B cell (primary cell): ENCODE measurements at regions not wholly inside any gene's neighbourhood (a gene's known extent, or its start where the extent isn't known, plus 50 kb on each side); places are given as distances from the start of the nearest gene placed in this dataset.

Source experiments
- ATAC-seq: fragments of 200-7000 bp; cut with Tn5 transposase; one replicate; pipeline ENCODE4 v1.10.0; 2021; ENCODE audit warnings: low read depth, mild to moderate bottlenecking, moderate number of reproducible peaks, moderate library complexity
- CTCF ChIA-PET: fragments of 350-600 bp; sonication (Branson Sonifier 250); formaldehyde crosslinking; loops from one replicate; lab custom pipeline; 2021; ENCODE audit warnings: antibody characterized with exemption, inconsistent platforms; lab: Charles Lee
- POLR2A ChIA-PET: fragments of 350-600 bp; sonication (Branson Sonifier 250); formaldehyde crosslinking; loops from one replicate; lab custom pipeline; 2021; ENCODE audit warnings: antibody characterized with exemption; lab: Charles Lee
- DNase-seq: peaks from one replicate; pipeline ENCODE4 v3.0.0; 2013
- H2AFZ ChIP-seq: 2 replicates; pipeline ENCODE4 v1.6.1; 2012; ENCODE audit warnings: mild to moderate bottlenecking, low read depth, low read length; ENCODE audit not compliant: insufficient read depth, poor library complexity, severe bottlenecking
- H3K27ac ChIP-seq, 2 donors: 1 replicate in 1 of 2; 2 replicates in 1 of 2; pipeline ENCODE4 v1.5.1; 2012 to 2013; ENCODE audit warnings: low read length in 2 of 2, mild to moderate bottlenecking in 2 of 2, moderate library complexity in 1 of 2
- H3K27me3 ChIP-seq, 4 experiments: fragments of 200-600 bp in 1 of 4; sonication (generic) in 1 of 4; replicated peaks in 1 of 4; 1 replicate in 2 of 4; 2 replicates in 2 of 4; pipeline versions ENCODE4 v1.6.1 to v1.7.0; 2013 to 2016; ENCODE audit warnings: low read length in 3 of 4, mild to moderate bottlenecking in 2 of 4, mixed read lengths in 1 of 4, moderate library complexity in 1 of 4; ENCODE audit not compliant: insufficient read depth in 4 of 4, control insufficient read depth in 3 of 4; ENCODE audit errors: control extremely low read depth in 1 of 4
- H3K36me3 ChIP-seq, 2 experiments: replicated peaks in 1 of 2; 1 replicate in 1 of 2; 2 replicates in 1 of 2; pipeline versions ENCODE4 v1.6.1 to v1.7.1; 2013; ENCODE audit warnings: low read length in 1 of 2; ENCODE audit not compliant: insufficient read depth in 2 of 2, control insufficient read depth in 1 of 2; ENCODE audit errors: control extremely low read depth in 1 of 2, extremely low read depth in 1 of 2
- H3K4me1 ChIP-seq, 2 donors: fragments of 200-600 bp in 1 of 2; sonication (generic) in 1 of 2; 1 replicate in 1 of 2; 2 replicates in 1 of 2; pipeline versions ENCODE4 v1.5.1 to v1.6.1; 2013 to 2017; ENCODE audit warnings: low read length in 2 of 2; ENCODE audit not compliant: control insufficient read depth in 2 of 2, insufficient read depth in 2 of 2
- H3K4me2 ChIP-seq: replicated peaks from 2 replicates; pipeline ENCODE3; 2012; ENCODE audit warnings: mild to moderate bottlenecking, low read depth, low read length; ENCODE audit not compliant: poor library complexity, severe bottlenecking
- H3K4me3 ChIP-seq, 5 experiments: fragments of 200-600 bp in 1 of 5; sonication (generic) in 1 of 5; 1 replicate in 3 of 5; 2 replicates in 2 of 5; pipeline versions ENCODE4 v1.5.1 to v1.7.0; 2011 to 2016; ENCODE audit warnings: low read length in 4 of 5, mild to moderate bottlenecking in 4 of 5, low read depth in 2 of 5, control low read depth in 1 of 5, moderate library complexity in 1 of 5; ENCODE audit not compliant: insufficient read depth in 1 of 5; ENCODE audit errors: control extremely low read depth in 1 of 5, extremely low read depth in 1 of 5
- H3K79me2 ChIP-seq: fragments of 200-600 bp; sonication (generic); one replicate; pipeline ENCODE4 v1.6.0; 2016; ENCODE audit warnings: low read length; ENCODE audit not compliant: control insufficient read depth, insufficient read depth
- H3K9ac ChIP-seq: fragments of 200-600 bp; sonication (generic); 2 replicates; pipeline ENCODE4 v1.6.1; 2017; ENCODE audit warnings: mild to moderate bottlenecking, low read length, moderate library complexity
- H3K9me3 ChIP-seq, 3 donors: one replicate each; pipeline versions ENCODE4 v1.6.1 to v1.7.1; 2013; ENCODE audit warnings: low read length in 2 of 3; ENCODE audit not compliant: control insufficient read depth in 2 of 3, insufficient read depth in 1 of 3; ENCODE audit errors: control extremely low read depth in 1 of 3
- H4K20me1 ChIP-seq: 2 replicates; pipeline ENCODE4 v1.6.0; 2012; ENCODE audit warnings: mild to moderate bottlenecking, low read length; ENCODE audit not compliant: insufficient read depth, control insufficient read depth, poor library complexity, severe bottlenecking
- H3K27ac Mint-ChIP-seq: one replicate; pipeline ENCODE4 v1.8.0; 2021; ENCODE audit warnings: mixed read lengths
- H3K27me3 Mint-ChIP-seq: one replicate; pipeline ENCODE4 v1.8.0; 2021; ENCODE audit warnings: mixed read lengths
- H3K4me1 Mint-ChIP-seq: one replicate; pipeline ENCODE4 v1.8.0; 2021; ENCODE audit warnings: mixed read lengths
- H3K4me3 Mint-ChIP-seq: one replicate; pipeline ENCODE4 v1.8.0; 2021; ENCODE audit warnings: mixed read lengths
- H3K9me3 Mint-ChIP-seq: one replicate; pipeline ENCODE4 v1.8.0; 2022; ENCODE audit warnings: mixed read lengths; ENCODE audit not compliant: insufficient read depth
- EZH2 ChIP-seq: IDR thresholded peaks from 2 replicates; pipeline ENCODE4 v1.6.1; 2012; ENCODE audit warnings: borderline replicate concordance, low read depth, mild to moderate bottlenecking, moderate library complexity, low read length; ENCODE audit not compliant: insufficient read depth, poor library complexity, severe bottlenecking
- WGBS: methylation state at CpG from one replicate; pipeline ENCODE4 v1.1.5; 2013; ENCODE audit warnings: missing lambda C conversion rate; ENCODE audit not compliant: insufficient coverage; 5-methylcytosine and 5-hydroxymethylcytosine counted together
- intact Hi-C: fragments of 100-400 bp; cut with micrococcal nuclease; formaldehyde crosslinking; loops from one replicate; pipeline ENCODE4 v1.10.0; 2022
- TF ChIP-seq, protein P1 (sequence below): fragments of 200-600 bp; IDR thresholded peaks from one replicate; pipeline ENCODE4 v1.8.0; 2022; ENCODE audit warnings: antibody characterized with exemption, mild to moderate bottlenecking

DNA sequence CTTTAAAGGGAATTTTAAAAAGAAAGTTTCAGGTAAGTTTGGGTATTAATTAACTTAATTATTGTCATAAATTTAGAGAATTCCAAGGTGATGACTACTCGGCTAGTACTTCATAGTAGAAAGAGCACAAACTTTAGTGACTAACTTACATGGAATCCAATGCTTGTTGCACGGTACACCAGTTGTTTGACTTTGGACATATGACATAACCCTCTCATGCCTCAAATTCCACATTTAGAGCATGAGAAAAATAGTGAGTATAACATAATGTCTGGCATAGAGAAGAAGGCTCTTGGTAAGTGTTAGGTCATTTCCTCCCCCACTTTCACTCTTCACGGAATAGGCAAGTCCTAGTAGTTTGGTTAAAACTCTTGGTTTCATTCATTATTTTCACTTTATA is 1249.4 kb upstream of the SLC10A2 start:
- Histone ChIP-seq H3K36me3 (no peaks in the 10 kb centered on the region), H3K4me3 (no peak overlapping the region), H3K4me2 (no peak overlapping the region), H3K27ac (no peak overlapping the region), H4K20me1 (no peaks in the 10 kb centered on the region), H3K79me2 (no peaks in the 10 kb centered on the region), H3K27me3 (no peaks in the 10 kb centered on the region), H3K9ac (no peak overlapping the region), H3K9me3 (no peaks in the 10 kb centered on the region), H2AFZ (no peak overlapping the region), H3K4me1 (no peaks in the 10 kb centered on the region)
- no peak for DNase-seq
- ATAC-seq: no peak
- H3K4me3 Mint-ChIP-seq: no peak overlapping the region
- POLR2A ChIA-PET: no interaction called here
- H3K27me3 Mint-ChIP-seq: no peaks in the 10 kb centered on the region
- no peak overlapping the region for H3K27ac Mint-ChIP-seq
- no peak for TF ChIP-seq EZH2
- TF ChIP-seq, protein P1, sequence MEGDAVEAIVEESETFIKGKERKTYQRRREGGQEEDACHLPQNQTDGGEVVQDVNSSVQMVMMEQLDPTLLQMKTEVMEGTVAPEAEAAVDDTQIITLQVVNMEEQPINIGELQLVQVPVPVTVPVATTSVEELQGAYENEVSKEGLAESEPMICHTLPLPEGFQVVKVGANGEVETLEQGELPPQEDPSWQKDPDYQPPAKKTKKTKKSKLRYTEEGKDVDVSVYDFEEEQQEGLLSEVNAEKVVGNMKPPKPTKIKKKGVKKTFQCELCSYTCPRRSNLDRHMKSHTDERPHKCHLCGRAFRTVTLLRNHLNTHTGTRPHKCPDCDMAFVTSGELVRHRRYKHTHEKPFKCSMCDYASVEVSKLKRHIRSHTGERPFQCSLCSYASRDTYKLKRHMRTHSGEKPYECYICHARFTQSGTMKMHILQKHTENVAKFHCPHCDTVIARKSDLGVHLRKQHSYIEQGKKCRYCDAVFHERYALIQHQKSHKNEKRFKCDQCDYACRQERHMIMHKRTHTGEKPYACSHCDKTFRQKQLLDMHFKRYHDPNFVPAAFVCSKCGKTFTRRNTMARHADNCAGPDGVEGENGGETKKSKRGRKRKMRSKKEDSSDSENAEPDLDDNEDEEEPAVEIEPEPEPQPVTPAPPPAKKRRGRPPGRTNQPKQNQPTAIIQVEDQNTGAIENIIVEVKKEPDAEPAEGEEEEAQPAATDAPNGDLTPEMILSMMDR: no peak
- intact Hi-C loops: no loop called here
- no CpG with 5 or more reads among the region's 3 CpGs for WGBS
- CTCF ChIA-PET: no interaction called here
- no peaks in the 10 kb centered on the region for H3K4me1 Mint-ChIP-seq
- peaks cover 2% of the 10 kb centered on the region for H3K9me3 Mint-ChIP-seq

DNA sequence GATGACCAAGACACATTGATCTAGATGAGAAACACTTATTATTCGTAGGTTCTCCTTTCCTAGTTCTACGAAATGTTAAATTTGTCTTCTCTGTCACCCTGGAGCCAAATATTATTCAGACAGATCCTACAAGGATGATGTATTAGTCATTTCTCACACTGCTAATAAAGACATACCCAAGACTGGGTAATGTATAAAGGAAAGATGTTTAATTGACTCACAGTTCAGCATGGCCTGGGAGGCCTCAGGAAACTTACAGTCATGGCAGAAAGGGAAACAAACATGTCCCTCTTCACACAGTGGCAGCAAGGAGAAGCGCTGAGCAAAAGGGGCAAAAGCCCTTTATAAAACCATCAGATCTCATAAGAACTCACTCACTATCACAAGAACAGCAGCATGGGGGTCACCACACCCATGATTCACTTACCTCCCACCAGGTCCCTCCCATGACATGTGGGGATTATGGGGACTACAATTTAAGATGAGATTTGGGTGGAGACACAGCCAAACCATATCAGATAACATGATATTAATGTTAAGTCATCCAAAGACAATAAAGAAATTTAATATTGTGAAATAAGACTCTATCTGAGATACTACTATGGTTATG is 1248.8 kb upstream of the SLC10A2 start:
- Mint-ChIP-seq H3K27ac (no peak overlapping the region), H3K27me3 (no peaks in the 10 kb centered on the region), H3K9me3 (peaks cover 2% of the 10 kb centered on the region), H3K4me3 (no peak overlapping the region), H3K4me1 (no peaks in the 10 kb centered on the region)
- no peaks in the 10 kb centered on the region for H3K27me3 ChIP-seq
- ATAC-seq (no peak), DNase-seq (no peak)
- no peaks in the 10 kb centered on the region for H4K20me1 ChIP-seq
- POLR2A ChIA-PET: no interaction called here
- H3K9me3 ChIP-seq: no peaks in the 10 kb centered on the region
- H3K27ac ChIP-seq: no peak overlapping the region
- no peak overlapping the region for H3K4me2 ChIP-seq
- H3K36me3 ChIP-seq: no peaks in the 10 kb centered on the region
- H2AFZ ChIP-seq: no peak overlapping the region
- no CpG with 5 or more reads among the region's 3 CpGs for WGBS
- H3K4me1 ChIP-seq: no peaks in the 10 kb centered on the region
- CTCF ChIA-PET: no interaction called here
- no peak overlapping the region for H3K4me3 ChIP-seq
- no peak overlapping the region for H3K9ac ChIP-seq
- TF ChIP-seq, protein P1: no peak
- TF ChIP-seq EZH2: no peak
- intact Hi-C loops: no loop called here
- H3K79me2 ChIP-seq: no peaks in the 10 kb centered on the region
